ENCODE measurements at regions not wholly inside any gene's neighbourhood (a gene's known extent, or its start where the extent isn't known, plus 50 kb on each side); places are given as distances from the start of the nearest gene placed in this dataset.
A peak's percentile ranks its signal among the peaks of the same experiment; 100 is the strongest.

DNA sequence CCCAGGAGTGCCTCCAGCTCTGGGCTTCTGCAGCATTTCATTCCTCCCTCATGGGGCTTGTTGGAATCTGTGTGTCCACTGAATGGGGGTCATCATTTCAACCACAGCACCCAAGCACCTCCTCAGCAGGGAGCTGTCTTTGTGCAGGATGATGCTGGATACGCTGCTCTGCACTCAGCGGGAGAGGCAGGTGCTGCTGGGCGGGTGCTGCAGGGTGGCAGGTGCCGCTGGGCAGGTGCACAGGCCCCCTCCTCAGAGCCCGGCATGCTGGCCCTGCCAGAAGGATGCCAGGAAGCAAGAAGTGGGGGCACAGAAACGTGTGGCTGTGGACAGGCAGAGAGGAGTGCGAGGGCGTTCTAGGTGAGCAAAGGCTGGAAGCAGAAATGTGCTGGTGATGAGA lies 121.8 kb upstream of the VSTM2B start:
- Histone ChIP-seq H3K9me3 (no peaks in the 10 kb centered on the region), H3K4me1 (no peaks in the 10 kb centered on the region), H3K27ac (no peak overlapping the region), H3K4me3 (no peak overlapping the region), H3K4me2 (no peak overlapping the region)
- CTCF ChIA-PET, result no interaction called here
- FAIRE-seq (no peak), DNase-seq (ENCODE audit: low read depth in 1 of 2, low spot score in 1 of 2) (no peak), ATAC-seq (no peak)
- POLR2A ChIA-PET, result no interaction called here
- 15% methylated on average over 8 of the region's 8 CpGs for WGBS (ENCODE audit: missing lambda C conversion rate)
- TF ChIP-seq CEBPB (IDR thresholded peaks at IDR 0.05) (no peak), HOXB13 (CRISPR knock-in tag; IDR thresholded peaks at IDR 0.05; ENCODE audit: low read depth) (no peak)

DNA sequence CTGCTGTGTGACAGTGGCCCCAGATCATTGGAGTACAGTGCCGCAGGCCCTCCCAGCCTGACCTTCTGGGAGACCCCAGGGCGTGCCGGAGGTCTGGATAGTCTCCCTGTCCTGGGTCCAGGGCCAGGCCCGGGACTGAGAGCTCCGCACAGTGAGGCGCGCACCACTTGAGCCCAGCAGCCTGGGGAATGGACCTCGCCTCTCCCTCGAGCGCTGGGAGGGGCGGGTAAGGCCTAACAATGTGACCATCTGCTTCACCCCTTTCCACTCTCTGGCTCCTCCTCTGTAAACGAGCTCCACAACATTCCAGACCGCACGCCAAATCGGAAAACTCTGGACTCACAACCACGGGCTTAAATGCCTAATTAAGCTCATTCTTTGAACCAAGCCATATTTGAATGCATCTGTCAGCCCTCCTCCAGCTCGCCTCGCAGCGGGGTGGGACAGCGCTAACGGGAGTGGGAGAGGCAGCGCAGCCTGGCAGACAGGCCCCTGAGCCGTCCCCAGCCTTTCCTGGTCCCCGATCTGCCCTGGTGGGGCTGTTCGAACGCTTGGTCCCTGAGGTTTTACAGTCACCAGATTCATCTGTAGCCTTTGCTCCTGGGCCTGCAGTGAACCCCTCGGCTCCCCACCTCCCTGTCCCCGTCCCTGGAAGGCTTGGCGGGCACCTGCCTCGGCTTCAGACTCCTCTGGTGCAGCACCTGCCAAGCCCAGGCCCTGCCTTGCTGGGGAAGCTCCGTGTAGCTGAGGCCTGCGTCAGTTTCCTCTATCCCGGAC lies 120.7 kb upstream of the VSTM2B start:
- peak in 1 of 2 experiments; percentile 20; a peak in 3 of 6 replicates for ATAC-seq
- Histone ChIP-seq H3K4me1 (no peaks in the 10 kb centered on the region), H3K27ac (no peak overlapping the region), H3K4me2 (no peak overlapping the region), H3K9me3 (no peaks in the 10 kb centered on the region), H3K4me3 (no peak overlapping the region)
- TF ChIP-seq, protein P1, sequence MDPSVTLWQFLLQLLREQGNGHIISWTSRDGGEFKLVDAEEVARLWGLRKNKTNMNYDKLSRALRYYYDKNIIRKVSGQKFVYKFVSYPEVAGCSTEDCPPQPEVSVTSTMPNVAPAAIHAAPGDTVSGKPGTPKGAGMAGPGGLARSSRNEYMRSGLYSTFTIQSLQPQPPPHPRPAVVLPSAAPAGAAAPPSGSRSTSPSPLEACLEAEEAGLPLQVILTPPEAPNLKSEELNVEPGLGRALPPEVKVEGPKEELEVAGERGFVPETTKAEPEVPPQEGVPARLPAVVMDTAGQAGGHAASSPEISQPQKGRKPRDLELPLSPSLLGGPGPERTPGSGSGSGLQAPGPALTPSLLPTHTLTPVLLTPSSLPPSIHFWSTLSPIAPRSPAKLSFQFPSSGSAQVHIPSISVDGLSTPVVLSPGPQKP (IDR thresholded peaks at IDR 0.05; ENCODE audit: low read depth, low read length), result no peak
- TF ChIP-seq, protein P2, sequence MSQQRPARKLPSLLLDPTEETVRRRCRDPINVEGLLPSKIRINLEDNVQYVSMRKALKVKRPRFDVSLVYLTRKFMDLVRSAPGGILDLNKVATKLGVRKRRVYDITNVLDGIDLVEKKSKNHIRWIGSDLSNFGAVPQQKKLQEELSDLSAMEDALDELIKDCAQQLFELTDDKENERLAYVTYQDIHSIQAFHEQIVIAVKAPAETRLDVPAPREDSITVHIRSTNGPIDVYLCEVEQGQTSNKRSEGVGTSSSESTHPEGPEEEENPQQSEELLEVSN (IDR thresholded peaks at IDR 0.05; ENCODE audit: borderline replicate concordance, low read depth), result no peak
- TF ChIP-seq, protein P3, sequence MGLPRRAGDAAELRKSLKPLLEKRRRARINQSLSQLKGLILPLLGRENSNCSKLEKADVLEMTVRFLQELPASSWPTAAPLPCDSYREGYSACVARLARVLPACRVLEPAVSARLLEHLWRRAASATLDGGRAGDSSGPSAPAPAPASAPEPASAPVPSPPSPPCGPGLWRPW (IDR thresholded peaks at IDR 0.05), result no peak
- TF ChIP-seq REST (IDR thresholded peaks at IDR 0.05) (no peak), JUN (IDR thresholded peaks at IDR 0.05) (no peak), ZFP36 (IDR thresholded peaks at IDR 0.05; ENCODE audit: borderline replicate concordance, partially characterized antibody) (no peak), FOXS1 (CRISPR knock-in tag; IDR thresholded peaks at IDR 0.05) (no peak), RAD21 (conservative IDR thresholded peaks at IDR 0.05 in 1 of 2, IDR thresholded peaks at IDR 0.05 in 1 of 2) (no peak), EHMT2 (IDR thresholded peaks at IDR 0.05; ENCODE audit: low read depth) (no peak), RFX5 (IDR thresholded peaks at IDR 0.05) (no peak), NR3C1 (IDR thresholded peaks at IDR 0.05) (no peak), POLR2A (IDR thresholded peaks at IDR 0.05; ENCODE audit: low read length) (no peak), FOSL2 (IDR thresholded peaks at IDR 0.05) (no peak), FOSL2 (CRISPR knock-in tag; IDR thresholded peaks at IDR 0.05) (no peak), POLR2AphosphoS2 (conservative IDR thresholded peaks at IDR 0.05; ENCODE audit: low read length) (no peak), TP53 (CRISPR knock-in tag; IDR thresholded peaks at IDR 0.05) (no peak), MAZ (IDR thresholded peaks at IDR 0.05; ENCODE audit: borderline replicate concordance, low read depth, low read length) (no peak)
- TF ChIP-seq, protein P4, sequence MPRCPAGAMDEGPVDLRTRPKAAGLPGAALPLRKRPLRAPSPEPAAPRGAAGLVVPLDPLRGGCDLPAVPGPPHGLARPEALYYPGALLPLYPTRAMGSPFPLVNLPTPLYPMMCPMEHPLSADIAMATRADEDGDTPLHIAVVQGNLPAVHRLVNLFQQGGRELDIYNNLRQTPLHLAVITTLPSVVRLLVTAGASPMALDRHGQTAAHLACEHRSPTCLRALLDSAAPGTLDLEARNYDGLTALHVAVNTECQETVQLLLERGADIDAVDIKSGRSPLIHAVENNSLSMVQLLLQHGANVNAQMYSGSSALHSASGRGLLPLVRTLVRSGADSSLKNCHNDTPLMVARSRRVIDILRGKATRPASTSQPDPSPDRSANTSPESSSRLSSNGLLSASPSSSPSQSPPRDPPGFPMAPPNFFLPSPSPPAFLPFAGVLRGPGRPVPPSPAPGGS (IDR thresholded peaks at IDR 0.05), result no peak
- ChIA-PET CTCF (interaction anchor here (0.7 kb wide), 1 partner anchor 12 kb away, joined by 3 read pairs; no protein-coding TSS in a partner anchor), POLR2A (no interaction called here)
- WGBS (ENCODE audit: missing lambda C conversion rate), result 13% methylated on average over 33 of the region's 33 CpGs
- no peak for FAIRE-seq
- no peak for DNase-seq (ENCODE audit: low read depth in 1 of 2, low spot score in 1 of 2)

Data from A549 (cell line).